Embryonic facial prominence (tissue), 1 donor: ENCODE measurements at regions not wholly inside any gene's neighbourhood (a gene's known extent, or its start where the extent isn't known, plus 50 kb on each side); places are given as distances from the start of the nearest gene placed in this dataset.

Source experiments
- DNase-seq: peaks from one replicate; pipeline ENCODE4 v3.0.0-alpha.2; 2016; ENCODE audit errors: extremely low spot score

DNA sequence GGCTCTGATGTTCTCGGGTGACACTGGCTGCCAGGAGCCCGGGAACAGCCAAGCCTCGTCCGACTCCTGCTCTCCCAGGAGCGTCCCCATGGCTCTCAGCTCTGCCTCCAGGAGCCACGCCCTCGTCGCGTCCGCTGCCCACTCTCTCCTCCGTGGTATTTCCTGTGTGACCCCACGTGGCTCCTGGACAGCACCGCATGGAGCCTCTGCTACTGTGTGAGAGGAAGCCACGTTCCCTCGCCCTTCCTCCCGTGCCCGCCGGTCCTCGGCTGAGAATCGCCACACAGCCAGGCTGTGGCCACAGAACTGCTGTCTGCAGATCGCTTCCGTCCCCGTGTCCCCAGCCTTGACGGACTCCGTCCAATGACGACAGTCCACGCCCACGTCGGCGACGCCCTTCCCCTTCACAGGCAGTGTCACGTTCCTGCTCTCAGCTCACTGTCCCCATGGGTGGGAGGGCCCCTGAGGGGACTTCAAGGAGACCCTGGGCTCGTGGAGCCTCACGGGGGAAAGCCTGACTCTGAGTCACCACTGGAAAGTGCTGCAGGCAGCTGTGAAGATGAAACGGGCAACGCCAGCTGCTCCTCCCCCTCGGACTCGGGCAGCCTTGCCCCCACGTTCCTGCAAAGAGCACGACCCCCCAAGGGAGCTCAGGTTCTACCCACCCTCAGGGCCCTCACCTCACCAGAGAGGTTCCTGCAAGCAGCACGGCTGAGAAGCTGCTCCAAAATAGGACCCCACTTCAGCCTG, 458.5 kb downstream of the BRD1 start:
- DNase-seq = no peak

- DNase-seq = no peak
Observed at GRCh38 chr22:49368221-49368975, 459.3 kb downstream of the BRD1 start.

- DNase-seq = no peak
Observed at GRCh38 chr22:49367041-49367697, 460.5 kb downstream of the BRD1 start.

- DNase-seq = no peak
Observed at GRCh38 chr22:49366437-49366836, 461.2 kb downstream of the BRD1 start.

DNA sequence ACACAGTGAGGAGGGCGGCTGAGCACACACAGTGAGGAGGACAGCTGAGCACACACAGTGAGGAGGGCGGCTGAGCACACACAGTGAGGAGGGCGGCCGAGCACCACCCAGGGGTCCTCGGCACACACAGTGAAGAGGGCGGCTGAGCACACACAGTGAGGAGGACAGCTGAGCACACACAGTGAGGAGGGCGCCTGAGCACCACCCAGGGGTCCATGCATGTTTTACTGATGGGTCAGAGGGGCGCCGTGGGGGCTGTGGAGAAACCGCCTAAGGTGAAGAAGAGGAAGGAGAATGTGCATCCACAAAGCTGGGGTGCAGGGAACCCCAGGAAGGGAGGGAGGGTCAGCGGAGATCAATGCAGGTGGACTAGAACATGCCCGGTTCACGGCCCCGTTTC, 461.8 kb downstream of the BRD1 start:
- DNase-seq = no peak

DNA sequence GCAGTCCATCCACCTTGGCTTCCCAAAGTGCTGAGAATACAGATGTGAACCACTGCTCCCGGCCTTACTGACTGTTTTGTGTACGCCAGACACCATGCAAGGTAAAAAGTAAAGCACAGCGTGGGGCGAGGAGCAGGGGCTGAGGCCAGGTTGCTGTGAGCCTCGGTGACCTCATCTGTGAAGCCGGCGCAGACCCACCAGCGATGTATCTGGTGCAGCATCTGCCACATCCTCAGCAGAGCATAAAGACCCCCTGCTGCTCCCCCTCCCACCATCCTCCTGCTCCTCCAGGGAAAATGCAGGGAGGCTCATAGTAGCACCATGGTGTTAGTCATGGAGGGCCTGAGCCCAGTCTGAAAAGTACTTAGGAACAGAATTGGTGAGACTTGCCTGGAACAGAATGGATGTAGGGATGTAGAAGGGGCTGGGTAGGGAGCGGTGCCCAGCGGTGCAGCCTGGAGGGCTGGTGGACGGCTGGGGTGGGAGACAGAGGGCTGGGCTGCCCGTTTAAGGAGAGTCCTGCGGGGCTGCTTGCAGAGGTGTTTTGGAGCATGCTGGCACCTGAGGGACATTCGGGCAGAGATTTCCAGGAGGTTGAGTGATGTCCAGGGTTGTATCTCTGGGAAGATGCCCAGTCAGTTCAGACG, 462.4 kb downstream of the BRD1 start:
- DNase-seq = no peak

DNA sequence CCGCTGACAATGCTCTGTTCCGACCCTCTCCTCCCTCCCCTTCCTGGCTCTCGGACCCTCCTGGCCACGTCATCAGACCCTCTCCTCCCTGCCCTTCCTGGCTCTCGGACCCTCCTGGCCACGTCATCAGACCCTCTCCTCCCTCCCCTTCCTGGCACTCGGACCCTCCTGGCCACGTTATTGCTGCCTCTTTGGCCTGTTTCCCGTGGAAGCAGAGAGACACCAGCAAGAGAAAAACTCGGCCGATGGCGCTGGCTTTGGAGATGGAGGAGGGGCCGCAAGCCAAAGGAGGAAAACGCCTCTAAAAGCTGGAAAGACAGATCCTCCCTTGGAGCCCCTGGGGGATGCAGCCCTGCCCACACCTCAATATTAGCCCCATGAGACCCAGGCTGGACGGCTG, 463.3 kb downstream of the BRD1 start:
- DNase-seq = no peak

GRCh38 chr22:49363526-49364230, 464.0 kb downstream of the BRD1 start:
- DNase-seq = no peak

- no peak for DNase-seq
Observed at GRCh38 chr22:49362211-49362839, 465.3 kb downstream of the BRD1 start.

DNA sequence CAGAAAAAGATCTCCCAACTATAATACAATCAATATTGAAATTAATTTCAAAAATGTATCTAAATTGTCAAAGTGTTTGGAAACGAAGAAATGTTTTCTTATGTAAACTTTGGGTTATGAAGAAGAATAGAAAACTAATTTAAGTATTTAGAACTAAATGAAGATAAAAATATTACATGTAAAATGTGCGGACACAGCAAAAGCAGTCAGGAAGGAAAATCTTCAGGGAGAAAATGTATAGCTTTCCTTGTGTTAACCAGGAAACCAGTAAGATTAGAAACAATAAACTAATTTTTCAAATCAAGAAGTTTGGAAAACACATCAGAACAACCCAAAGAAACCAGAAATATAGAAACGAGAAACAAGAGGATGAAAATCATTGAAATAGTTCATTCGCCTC, 466.5 kb downstream of the BRD1 start:
- no peak for DNase-seq

DNA sequence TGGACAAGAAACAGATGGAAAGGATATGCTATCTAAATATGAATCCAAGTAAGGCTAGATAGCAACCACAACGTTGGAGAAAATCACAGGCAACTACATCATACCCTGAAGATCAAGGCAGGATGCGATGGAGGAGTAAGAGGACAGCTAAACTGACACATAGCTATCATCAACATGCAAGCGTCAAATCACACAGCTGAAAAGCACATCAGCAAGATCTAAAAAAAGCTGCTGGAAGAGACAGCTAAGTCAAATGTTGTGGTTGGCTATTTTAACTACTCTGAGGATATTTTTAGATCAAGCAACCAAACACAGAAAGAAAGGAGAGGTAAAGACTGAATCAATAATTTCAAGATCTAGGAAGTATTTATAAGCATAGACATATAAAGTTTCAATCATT, 466.9 kb downstream of the BRD1 start:
- no peak for DNase-seq

- no peak for DNase-seq
Observed at GRCh38 chr22:49359076-49359475, 468.6 kb downstream of the BRD1 start.

GRCh38 chr22:49357661-49358440, 469.8 kb downstream of the BRD1 start:
- DNase-seq = no peak

GRCh38 chr22:49356428-49356827, 471.2 kb downstream of the BRD1 start:
- DNase-seq = no peak

- no peak for DNase-seq
Observed at GRCh38 chr22:49355211-49355920, 472.3 kb downstream of the BRD1 start.

- DNase-seq = no peak
Observed at GRCh38 chr22:49354516-49355210, 473.0 kb downstream of the BRD1 start.

DNA sequence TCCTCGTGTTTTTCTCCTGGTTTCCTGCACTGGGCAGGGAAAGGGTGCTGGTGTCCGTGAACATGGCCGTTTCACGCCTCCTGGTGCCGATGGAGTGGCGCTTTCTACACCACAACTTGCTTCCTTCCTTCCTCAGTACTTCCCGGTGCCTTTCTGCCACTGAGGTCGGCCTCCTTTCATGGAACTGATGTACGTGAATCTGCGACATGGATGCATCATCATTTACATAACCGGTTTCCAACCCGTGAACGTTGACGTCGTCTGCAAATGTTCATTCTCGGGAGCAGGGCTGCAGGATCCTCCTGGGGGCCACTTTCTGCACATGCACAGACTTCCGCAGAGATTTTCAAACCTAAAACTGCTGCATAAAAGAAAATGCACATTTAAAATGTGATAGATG, 474.4 kb downstream of the BRD1 start:
- DNase-seq = no peak

GRCh38 chr22:49352361-49353169, 475.1 kb downstream of the BRD1 start:
- DNase-seq = no peak
